PC-9 (cell line): ENCODE measurements at regions not wholly inside any gene's neighbourhood (a gene's known extent, or its start where the extent isn't known, plus 50 kb on each side); places are given as distances from the start of the nearest gene placed in this dataset.

ENCODE experiments used
- BruUV-seq: library from RNA; stranded (reverse); fragments of 400-500 nt; replicated peaks from 2 replicates; lab custom pipeline; 2021; lab: Mats Ljungman, UMichigan
- CTCF ChIA-PET: fragments of 300-600 bp; sonication (Branson Sonifier 250); formaldehyde crosslinking; loops from one replicate; lab custom pipeline; 2022; ENCODE audit warnings: antibody characterized with exemption; lab: Charles Lee
- POLR2A ChIA-PET: fragments of 300-600 bp; sonication (Branson Sonifier 250); formaldehyde crosslinking; loops from one replicate; lab custom pipeline; 2022; ENCODE audit warnings: antibody characterized with exemption; ENCODE audit not compliant: unreplicated experiment; lab: Charles Lee
- DNase-seq, 2 experiments: peaks; one replicate each; pipeline versions ENCODE4 v3.0.0 to v3.0.0-alpha.2; 2015 to 2022; ENCODE audit warnings: mixed read lengths in 1 of 2
- H2AFZ ChIP-seq: fragments of 200-600 bp; sonication (generic); 2 replicates; pipeline ENCODE4 v1.8.1; 2017; ENCODE audit warnings: antibody characterized with exemption
- H3F3A ChIP-seq: fragments of 200-600 bp; sonication (generic); 2 replicates; pipeline ENCODE4 v1.8.1; 2017; ENCODE audit warnings: antibody characterized with exemption, mild to moderate bottlenecking, low read depth; ENCODE audit not compliant: insufficient read depth
- H3K27ac ChIP-seq: fragments of 200-600 bp; sonication (generic); 2 replicates; pipeline ENCODE4 v1.6.1; 2016; ENCODE audit warnings: mixed run types
- H3K27me3 ChIP-seq: fragments of 200-600 bp; sonication (generic); 2 replicates; pipeline ENCODE4 v1.6.1; 2016; ENCODE audit warnings: low read depth, mixed run types; ENCODE audit not compliant: insufficient read depth
- H3K36me3 ChIP-seq: fragments of 200-600 bp; sonication (generic); 2 replicates; pipeline ENCODE4 v1.6.1; 2016; ENCODE audit warnings: low read depth, mixed run types
- H3K4me1 ChIP-seq: fragments of 200-600 bp; sonication (generic); replicated peaks from 2 replicates; pipeline ENCODE4 v1.6.1; 2016; ENCODE audit warnings: mixed run types; ENCODE audit not compliant: insufficient read depth
- H3K4me2 ChIP-seq: fragments of 200-600 bp; sonication (generic); 2 replicates; pipeline ENCODE4 v1.6.1; 2017; ENCODE audit warnings: mixed run types
- H3K4me3 ChIP-seq: fragments of 200-600 bp; sonication (generic); 2 replicates; pipeline ENCODE4 v1.6.1; 2016; ENCODE audit warnings: mixed run types
- H3K79me2 ChIP-seq: fragments of 200-600 bp; sonication (generic); 2 replicates; pipeline ENCODE4 v1.6.1; 2017; ENCODE audit warnings: low read depth, mixed run types
- H3K9me2 ChIP-seq: fragments of 200-600 bp; sonication (generic); 2 replicates; pipeline ENCODE4 v1.8.1; 2017; ENCODE audit warnings: mild to moderate bottlenecking; ENCODE audit not compliant: insufficient read depth
- H3K9me3 ChIP-seq: fragments of 200-600 bp; sonication (generic); 2 replicates; pipeline ENCODE4 v1.8.1; 2016; ENCODE audit warnings: low read depth; ENCODE audit not compliant: insufficient read depth
- H4K20me1 ChIP-seq: fragments of 200-600 bp; sonication (generic); 2 replicates; pipeline ENCODE4 v1.8.1; 2017; ENCODE audit not compliant: insufficient read depth
- EZH2 ChIP-seq: fragments of 200-600 bp; sonication (generic); IDR thresholded peaks from 2 replicates; pipeline ENCODE4 v1.8.0; 2017; ENCODE audit warnings: antibody characterized with exemption, low read depth
- intact Hi-C: fragments of 100-400 bp; cut with micrococcal nuclease; formaldehyde crosslinking; loops from one replicate; pipeline ENCODE4 v1.10.0; 2022; ENCODE audit not compliant: unreplicated experiment
- TF ChIP-seq, protein P1 (sequence below): fragments of 200-600 bp; sonication (generic); conservative IDR thresholded peaks from 2 replicates; pipeline ENCODE4 v1.6.1; 2017; ENCODE audit warnings: mixed run types, antibody characterized with exemption, mild to moderate bottlenecking, moderate library complexity

DNA sequence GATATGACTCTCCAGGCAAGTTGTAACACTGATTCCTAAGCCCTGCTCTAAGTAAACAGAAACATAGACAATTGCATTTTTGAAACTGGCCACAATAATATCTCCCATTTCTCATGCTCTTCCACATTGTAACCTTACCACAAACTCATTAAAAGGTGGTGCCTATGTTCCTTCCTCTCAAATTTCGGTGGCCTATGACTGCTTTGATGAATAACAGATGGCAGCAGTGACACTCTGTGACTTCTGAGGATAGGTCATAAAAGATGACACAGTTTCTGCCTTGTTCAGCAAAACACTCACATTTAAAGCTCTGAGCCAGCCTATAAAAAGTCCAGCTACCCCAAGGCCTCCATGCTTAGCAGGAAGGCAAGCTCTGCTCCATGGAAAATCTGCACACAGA lies 195.2 kb downstream of the EFHB start:
- Histone ChIP-seq H3K4me3 (no peak overlapping the region), H3K9me2 (no peaks in the 10 kb centered on the region), H3K79me2 (no peaks in the 10 kb centered on the region), H3F3A (no peaks in the 10 kb centered on the region), H4K20me1 (no peaks in the 10 kb centered on the region), H3K9me3 (no peaks in the 10 kb centered on the region), H3K4me2 (no peak overlapping the region), H3K36me3 (no peaks in the 10 kb centered on the region), H3K27ac (no peak overlapping the region), H3K27me3 (no peaks in the 10 kb centered on the region), H3K4me1 (no peaks in the 10 kb centered on the region), H2AFZ (no peak overlapping the region)
- ChIA-PET POLR2A (no interaction called here), CTCF (no interaction called here)
- no TSS peak for BruUV-seq
- intact Hi-C loops = no loop called here
- DNase-seq = no peak
- TF ChIP-seq EZH2 = no peak

DNA sequence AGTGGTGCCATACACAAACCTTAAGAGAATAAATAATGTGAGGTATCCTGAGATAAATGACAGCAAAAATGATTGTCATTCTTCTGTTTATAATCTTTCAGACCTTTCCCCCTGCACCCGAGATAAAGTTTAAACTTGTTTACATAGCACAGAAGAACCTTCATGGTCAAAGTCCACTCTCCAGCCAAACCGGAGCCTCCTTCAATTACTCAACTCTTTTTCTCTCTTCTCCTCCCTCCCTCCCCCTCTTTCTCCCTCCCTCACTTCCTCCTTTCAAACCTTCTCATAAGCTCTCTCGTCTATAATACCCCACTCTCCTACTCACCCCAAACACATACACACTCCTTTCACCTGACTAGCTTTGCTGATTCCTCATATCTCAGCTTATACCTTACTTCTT lies 198.9 kb downstream of the EFHB start:
- no peaks in the 10 kb centered on the region for H4K20me1 ChIP-seq
- H3K4me2 ChIP-seq = no peak overlapping the region
- H3K9me2 ChIP-seq = no peaks in the 10 kb centered on the region
- H3K4me3 ChIP-seq = no peak overlapping the region
- no peaks in the 10 kb centered on the region for H3K36me3 ChIP-seq
- no peaks in the 10 kb centered on the region for H3K4me1 ChIP-seq
- no peak overlapping the region for H3K27ac ChIP-seq
- DNase-seq = no peak
- no peak for TF ChIP-seq EZH2
- TF ChIP-seq, protein P1, sequence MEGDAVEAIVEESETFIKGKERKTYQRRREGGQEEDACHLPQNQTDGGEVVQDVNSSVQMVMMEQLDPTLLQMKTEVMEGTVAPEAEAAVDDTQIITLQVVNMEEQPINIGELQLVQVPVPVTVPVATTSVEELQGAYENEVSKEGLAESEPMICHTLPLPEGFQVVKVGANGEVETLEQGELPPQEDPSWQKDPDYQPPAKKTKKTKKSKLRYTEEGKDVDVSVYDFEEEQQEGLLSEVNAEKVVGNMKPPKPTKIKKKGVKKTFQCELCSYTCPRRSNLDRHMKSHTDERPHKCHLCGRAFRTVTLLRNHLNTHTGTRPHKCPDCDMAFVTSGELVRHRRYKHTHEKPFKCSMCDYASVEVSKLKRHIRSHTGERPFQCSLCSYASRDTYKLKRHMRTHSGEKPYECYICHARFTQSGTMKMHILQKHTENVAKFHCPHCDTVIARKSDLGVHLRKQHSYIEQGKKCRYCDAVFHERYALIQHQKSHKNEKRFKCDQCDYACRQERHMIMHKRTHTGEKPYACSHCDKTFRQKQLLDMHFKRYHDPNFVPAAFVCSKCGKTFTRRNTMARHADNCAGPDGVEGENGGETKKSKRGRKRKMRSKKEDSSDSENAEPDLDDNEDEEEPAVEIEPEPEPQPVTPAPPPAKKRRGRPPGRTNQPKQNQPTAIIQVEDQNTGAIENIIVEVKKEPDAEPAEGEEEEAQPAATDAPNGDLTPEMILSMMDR = no peak
- intact Hi-C loops = no loop called here
- BruUV-seq = no TSS peak
- no peaks in the 10 kb centered on the region for H3F3A ChIP-seq
- no peaks in the 10 kb centered on the region for H3K79me2 ChIP-seq
- no peak overlapping the region for H2AFZ ChIP-seq
- no peaks in the 10 kb centered on the region for H3K27me3 ChIP-seq
- CTCF ChIA-PET = no interaction called here
- no peaks in the 10 kb centered on the region for H3K9me3 ChIP-seq
- POLR2A ChIA-PET = no interaction called here

DNA sequence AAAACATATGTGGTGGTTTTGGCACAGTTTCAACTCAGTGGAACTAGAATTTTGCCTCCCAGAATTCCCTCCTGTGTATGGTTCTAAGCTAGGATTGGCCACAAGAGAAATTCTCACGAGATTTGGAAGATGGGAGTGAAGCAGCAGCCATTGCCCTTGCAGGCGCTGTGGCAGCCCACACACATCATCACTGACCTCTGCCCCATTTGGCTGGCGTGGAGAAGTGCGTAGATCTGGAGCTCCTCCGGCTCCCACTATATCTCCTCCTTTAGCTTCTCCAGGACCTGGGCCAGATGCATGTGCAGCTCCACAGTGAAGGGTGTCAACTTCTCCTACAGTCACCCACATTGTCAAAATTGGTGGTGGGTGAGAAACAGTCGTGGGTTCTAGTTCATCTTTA lies 199.6 kb downstream of the EFHB start:
- no TSS peak for BruUV-seq
- TF ChIP-seq, protein P1 = no peak
- TF ChIP-seq EZH2 = no peak

DNA sequence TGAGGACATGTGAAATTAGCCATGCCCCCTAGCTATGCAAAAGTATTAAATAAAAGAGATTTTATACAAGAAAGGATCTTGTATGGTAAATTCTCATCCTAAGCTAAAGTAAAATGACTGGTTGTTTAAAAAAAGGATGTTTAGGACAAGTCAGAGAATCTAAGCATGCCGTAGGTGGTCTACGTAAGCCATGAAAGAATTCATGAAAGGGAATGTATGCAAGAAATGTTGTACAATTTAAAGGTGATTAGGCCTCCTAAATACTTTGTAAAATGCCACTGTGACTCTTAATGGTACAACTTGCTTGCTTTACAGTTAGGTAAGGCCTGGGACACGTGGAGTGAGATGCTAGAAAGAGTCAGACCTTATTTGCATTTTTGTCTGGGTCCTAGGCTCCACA lies 209.0 kb downstream of the EFHB start:
- BruUV-seq = no TSS peak

More for the DNA sequence above, 199.6 kb downstream of the EFHB start:
- Histone ChIP-seq H3K4me3 (no peak overlapping the region), H3K9me3 (no peaks in the 10 kb centered on the region), H3F3A (no peaks in the 10 kb centered on the region), H2AFZ (no peak overlapping the region), H3K79me2 (no peaks in the 10 kb centered on the region), H3K27me3 (no peaks in the 10 kb centered on the region), H4K20me1 (no peaks in the 10 kb centered on the region), H3K4me2 (no peak overlapping the region), H3K36me3 (no peaks in the 10 kb centered on the region), H3K9me2 (no peaks in the 10 kb centered on the region), H3K4me1 (no peaks in the 10 kb centered on the region), H3K27ac (no peak overlapping the region)
- ChIA-PET POLR2A (no interaction called here), CTCF (no interaction called here)
- intact Hi-C loops = no loop called here
- no peak for DNase-seq

More for the DNA sequence above, 209.0 kb downstream of the EFHB start:
- H3K9me3 ChIP-seq = peaks cover 7% of the 10 kb centered on the region; the same call in 1 of the 2 replicates
- H3K9me2 ChIP-seq = no peaks in the 10 kb centered on the region
- no peak overlapping the region for H3K4me3 ChIP-seq
- no peak overlapping the region for H3K4me2 ChIP-seq
- TF ChIP-seq, protein P1 = no peak
- TF ChIP-seq EZH2 = no peak
- intact Hi-C loops = no loop called here
- no peaks in the 10 kb centered on the region for H3K36me3 ChIP-seq
- H3K27ac ChIP-seq = no peak overlapping the region
- POLR2A ChIA-PET = no interaction called here
- H3K27me3 ChIP-seq = no peaks in the 10 kb centered on the region
- no peaks in the 10 kb centered on the region for H3K79me2 ChIP-seq
- H3F3A ChIP-seq = no peaks in the 10 kb centered on the region
- CTCF ChIA-PET = no interaction called here
- H4K20me1 ChIP-seq = no peaks in the 10 kb centered on the region
- DNase-seq = no peak
- no peak overlapping the region for H2AFZ ChIP-seq
- H3K4me1 ChIP-seq = no peaks in the 10 kb centered on the region
